HepG2 (cell line): ENCODE measurements at regions not wholly inside any gene's neighbourhood (a gene's known extent, or its start where the extent isn't known, plus 50 kb on each side); places are given as distances from the start of the nearest gene placed in this dataset.

Source experiments
- small RNA-seq, 3 experiments: library from RNA; depleted of rRNA; stranded (forward); fragments of <200 nt; gene quantifications; one replicate each; pipeline ENCODE3, GENCODE V24; 2012; ENCODE audit warnings: low read depth in 2 of 3, low replicate concordance in 1 of 3; ENCODE audit not compliant: insufficient read length in 3 of 3, insufficient read depth in 2 of 3

Small RNA genes lying in the stretch of these regions (small RNA-seq; reads per million reads assigned to genes)
- gene AP001340.1, result 0 reads per million in 3 experiments
- gene RF00019, result 0 reads per million in 3 experiments
- 0 reads per million in 3 experiments for gene RN7SKP236
- 0 reads per million in 3 experiments for gene RNA5SP489
- 0.41 to 10.6 (median 0.98) reads per million in 3 experiments for gene RNU2-55P
